T-helper 22 cell (primary cell): ENCODE measurements at regions not wholly inside any gene's neighbourhood (a gene's known extent, or its start where the extent isn't known, plus 50 kb on each side); places are given as distances from the start of the nearest gene placed in this dataset.

ENCODE experiments used
- DNase-seq: peaks from one replicate; pipeline ENCODE4 v3.0.0-alpha.2; 2020; ENCODE audit warnings: low read depth

DNA sequence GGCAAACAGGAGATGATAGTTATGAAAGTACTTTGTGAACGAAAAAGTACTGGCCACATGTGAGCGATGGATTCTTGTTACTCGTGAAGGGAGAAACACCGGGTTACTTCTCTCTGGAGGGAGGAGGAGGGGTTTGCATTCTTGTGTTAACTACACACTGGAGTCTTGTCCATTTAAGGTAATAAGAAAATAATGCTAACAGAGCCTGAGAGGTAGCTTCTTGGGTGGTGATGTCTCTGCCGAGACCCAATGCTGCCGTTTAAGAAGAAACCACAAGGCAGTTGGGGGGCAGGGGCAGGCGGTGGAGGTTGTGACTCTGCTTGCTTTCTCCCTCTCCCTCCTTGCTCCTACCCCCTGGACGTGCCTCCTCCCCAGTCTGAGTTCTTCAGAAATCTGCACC, 100.9 kb upstream of the ROPN1 start:
- no peak for DNase-seq

DNA sequence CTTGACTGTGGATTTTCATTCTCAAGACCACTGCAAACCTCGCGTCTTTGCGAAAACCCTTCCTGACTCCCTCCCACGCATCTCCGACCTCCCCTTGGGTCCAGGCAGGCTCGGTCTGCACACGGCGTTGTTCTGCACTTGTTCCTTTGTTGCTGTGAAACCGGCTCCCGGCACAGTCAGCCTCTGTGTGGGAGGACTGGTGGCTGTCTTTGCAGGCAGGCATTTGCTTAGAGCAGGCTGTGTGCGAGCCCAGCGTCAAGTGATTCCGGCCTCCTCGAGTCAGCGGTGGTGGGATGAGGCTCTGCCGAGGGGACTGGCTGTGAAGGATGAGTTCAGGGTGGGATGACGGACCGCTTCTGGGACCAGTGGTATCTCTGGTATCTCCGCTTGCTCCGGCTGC, 102.6 kb upstream of the ROPN1 start:
- DNase-seq = no peak

DNA sequence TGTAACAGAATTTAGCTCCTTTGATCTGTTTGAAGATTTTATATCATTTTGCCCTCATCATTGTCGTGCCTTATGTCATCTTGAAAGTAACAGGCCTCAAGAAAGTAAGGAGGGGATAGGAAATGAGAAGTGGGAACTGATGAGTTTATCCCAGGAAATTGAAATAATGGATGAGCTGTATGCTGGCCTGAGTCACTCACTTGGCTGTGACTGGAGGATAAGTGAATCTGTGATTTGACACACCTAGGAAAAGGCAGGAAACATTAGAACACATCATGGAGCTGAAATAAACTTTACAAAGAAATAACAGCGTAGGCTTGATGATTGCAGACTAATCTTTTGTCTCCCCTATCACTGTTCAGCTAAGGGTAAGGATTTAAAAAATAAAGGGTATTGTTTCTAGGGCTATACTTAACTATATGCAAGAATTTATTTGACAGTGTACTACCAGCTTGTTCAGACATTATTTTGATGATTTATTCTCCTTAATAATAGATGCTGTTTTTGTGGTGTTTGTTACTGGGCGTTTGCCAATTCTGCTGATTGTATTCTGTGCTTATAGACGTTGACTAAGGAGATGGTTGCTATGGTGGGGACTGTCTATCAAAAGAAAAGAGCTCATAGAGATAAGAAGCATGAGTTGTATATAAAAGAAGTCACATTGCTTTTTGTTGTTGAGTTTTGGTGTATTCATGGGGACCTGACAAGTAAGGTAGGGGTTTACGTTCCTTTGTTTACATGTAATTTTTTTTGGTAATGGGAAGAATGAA, 105.6 kb upstream of the ROPN1 start:
- DNase-seq = no peak

DNA sequence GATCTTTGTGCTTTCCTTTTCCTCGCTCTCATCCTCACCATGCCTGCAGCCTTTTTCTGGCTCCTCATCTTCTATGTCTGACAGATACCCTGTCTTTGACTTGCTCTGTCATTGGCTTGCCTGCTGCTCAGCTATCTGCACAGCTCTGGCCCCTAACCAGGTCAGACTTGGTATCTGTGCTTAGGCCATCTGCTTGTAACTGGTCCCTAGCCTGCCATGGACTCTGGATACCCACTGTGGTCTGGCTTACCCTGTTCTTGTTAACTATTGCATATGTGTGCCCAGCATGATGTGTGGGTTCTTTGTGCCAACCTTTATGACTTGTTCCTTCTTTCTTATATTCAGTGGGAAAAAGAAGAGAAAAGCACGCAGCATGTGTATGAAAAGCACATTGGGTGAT, 109.7 kb upstream of the ROPN1 start:
- no peak for DNase-seq

DNA sequence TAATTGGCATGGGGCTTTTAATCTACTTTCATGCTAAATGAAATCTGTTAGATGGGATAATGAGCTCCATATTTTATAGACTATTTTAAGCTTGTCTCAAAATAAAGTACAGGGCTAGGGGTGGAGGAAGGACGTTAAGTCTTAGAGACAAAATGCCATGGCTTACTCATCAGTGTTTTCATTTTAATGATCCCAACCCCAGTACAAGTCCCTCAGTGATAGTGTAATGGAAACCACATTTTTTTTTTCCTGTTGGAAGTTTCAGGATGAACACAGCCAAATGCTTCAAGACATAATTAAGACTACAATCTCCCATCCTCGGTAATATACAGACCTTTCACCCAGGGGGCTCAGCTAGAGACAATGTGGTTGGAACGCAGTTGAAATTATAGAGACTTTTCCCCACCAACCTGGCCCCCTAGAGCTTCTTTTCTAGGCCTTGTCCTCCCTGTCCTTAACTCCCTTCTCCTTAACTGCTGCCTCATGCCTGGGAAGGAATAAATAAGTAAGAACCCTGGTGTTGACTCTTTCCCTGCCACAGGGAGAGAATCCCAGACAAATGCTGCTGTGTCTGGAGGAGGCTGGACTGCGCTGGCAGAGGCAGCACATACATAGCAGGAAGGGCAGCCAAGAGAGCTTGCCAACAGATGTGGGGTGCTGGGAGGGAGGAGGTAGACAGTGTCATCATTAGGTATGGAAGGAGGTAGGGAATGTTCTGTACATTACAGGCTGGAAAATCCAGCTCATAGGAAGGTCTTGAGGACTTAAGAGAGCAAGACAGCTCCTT, 115.4 kb upstream of the ROPN1 start:
- DNase-seq = no peak

DNA sequence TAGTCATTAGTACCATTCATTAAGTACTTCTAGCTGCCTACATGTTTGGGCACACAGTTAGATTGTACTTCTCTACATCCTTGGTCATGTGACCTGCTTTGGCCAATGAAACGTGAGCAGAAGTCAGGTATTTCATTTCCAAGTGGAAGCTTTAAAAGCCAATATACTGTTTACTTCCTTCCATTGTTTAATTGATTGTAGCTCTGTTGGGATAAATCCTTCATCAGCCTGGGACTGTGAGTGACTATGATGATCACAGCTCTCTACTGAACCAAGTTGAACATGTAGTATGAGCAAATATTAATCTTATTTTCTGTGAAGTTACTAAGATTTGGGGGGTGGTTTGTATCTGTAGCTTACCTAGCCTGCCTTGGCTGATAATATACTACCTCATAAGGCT, 116.5 kb upstream of the ROPN1 start:
- DNase-seq = no peak

DNA sequence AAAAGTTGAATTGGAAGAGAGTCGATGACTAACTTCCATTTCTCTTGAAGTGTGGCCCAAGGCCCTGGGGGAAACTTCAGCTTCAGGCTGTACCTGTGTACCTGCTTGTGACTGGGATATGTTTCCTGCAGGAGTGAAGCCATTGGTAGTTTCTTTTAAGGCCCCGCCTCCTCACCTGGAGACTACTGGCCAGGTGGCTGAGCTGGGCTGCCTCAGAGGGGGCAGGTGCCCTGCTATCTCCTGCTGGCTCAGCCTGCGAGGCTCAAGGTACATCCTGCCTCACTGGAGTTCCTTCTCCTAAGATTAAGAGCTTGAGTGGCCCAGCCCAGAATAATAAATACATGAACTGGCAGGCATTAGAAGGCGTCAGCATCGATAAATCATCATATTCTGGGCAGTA, 121.6 kb upstream of the ROPN1 start:
- no peak for DNase-seq

DNA sequence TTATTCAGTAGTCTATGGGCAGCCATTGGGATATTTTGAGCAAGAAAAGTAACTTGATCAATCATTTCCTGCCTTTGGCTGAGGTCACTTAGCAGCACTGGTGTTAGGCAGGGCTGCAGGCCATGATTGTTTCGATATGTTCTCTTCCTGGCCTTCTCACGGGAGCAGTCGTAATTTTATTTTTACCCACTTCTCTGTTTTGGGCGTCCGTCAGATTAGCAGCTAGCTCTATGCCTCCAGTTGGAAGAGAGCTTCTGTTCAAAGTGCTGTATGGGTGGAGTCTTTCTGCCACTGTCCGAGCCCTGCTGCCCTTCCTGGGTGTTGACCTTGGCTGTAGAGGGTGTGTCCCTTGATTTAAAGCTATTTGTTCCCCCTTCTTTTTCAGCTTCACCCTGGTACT, 123.4 kb upstream of the ROPN1 start:
- no peak for DNase-seq

DNA sequence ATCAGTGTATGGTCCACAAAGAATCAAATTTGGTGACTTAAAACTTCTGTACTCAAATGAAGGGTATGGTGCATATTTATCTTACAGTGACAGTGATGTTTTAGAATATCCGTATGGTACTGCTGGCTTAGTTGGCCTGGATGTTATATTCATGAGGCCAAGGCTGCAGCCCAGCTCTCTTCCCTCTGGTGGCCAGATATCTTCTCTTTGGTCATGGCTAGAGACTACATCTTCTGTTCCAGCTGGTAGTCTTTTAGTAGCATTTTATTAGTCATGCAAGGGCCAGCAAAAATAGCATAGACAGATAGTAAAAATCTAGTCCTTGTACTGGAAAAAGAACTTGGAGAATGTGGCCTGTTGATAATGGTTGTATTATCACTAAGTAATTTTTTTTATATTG, 124.0 kb upstream of the ROPN1 start:
- DNase-seq = no peak

DNA sequence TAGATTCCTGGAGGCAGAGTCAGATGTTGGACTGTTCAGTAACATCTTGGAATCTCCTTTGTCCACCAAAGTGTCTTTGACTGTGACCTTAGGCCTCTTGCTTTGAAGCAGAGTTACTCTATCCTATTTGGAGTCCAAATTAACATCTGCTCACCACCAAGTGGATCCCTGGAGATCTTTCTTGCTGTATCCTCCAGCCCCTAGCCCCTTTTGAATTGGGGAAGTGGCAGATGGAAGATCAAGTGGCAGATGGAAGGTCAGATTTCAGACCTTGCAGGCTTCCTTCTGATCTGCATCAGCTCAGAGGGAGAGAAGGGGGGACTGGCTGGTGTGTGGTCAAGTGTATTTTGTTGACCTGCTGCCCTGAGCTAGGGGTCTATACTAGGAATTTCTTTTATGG, 125.0 kb upstream of the ROPN1 start:
- DNase-seq = no peak

DNA sequence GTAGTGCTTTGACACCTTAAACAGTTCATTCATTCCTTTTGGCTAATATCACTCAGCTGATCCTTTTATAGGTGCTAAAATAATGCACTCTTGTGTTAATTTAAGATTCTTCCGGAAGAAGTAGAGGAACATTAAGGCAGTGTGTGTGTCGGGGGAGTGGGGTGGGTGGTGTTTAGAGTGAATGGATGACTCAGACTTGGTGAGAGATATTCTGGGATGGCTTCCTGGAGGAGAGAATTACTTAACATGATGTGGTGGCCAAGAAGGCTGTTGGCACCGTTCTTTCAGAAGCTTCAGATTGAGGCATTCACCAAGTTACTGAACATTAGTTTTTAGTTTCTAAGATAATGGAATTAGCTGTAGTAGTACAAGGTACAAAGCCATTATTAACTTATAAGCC, 125.6 kb upstream of the ROPN1 start:
- DNase-seq = no peak

DNA sequence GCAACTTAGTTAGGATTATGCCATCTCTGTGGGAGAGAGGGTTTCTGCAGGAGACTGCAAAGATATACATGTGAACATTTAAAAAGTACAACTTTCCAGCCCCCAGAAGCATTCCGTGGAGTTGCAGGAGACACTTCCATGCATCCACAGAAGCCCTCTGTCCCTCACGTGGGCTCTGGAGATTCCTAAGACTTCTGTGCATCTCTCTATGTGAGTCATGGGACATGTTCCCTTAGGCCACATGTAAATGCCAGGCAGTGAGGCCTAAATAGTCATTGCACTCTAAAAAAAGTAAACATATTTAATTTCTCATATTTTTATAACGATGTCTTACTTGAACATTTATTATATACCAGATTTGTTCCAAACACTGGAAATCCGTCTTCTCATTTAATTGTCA, 126.5 kb upstream of the ROPN1 start:
- DNase-seq = no peak

DNA sequence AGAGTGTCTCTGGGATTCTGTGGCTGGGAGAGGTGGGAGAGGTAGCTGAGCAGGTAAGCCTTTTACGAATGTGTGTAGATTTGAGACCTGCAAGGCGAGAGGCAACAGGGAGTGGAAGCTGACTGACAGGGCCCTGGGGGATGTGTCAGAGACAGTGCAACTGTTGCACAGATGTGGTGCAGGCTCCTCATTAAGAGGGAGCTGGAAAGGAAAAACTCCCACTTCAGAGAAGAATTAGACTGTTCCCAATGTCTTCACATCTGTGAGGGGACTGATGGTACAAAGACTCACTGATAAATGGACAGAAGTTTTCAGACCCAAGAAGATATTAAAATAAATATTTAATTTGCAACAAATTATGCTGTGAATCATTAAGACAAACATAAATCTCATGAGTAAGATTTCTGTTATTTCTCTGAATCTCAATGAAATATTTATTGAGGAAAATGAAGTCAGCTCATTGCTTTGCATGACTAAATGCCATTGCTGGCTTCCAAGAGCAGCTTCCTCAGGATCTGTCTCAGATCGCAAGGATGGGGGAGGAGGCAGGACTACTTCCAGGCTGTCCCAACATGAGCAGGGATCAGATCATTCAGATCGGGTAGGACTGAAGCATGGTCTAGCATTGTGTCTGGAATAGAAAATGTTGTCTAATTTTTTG, 127.3 kb upstream of the ROPN1 start:
- no peak for DNase-seq

DNA sequence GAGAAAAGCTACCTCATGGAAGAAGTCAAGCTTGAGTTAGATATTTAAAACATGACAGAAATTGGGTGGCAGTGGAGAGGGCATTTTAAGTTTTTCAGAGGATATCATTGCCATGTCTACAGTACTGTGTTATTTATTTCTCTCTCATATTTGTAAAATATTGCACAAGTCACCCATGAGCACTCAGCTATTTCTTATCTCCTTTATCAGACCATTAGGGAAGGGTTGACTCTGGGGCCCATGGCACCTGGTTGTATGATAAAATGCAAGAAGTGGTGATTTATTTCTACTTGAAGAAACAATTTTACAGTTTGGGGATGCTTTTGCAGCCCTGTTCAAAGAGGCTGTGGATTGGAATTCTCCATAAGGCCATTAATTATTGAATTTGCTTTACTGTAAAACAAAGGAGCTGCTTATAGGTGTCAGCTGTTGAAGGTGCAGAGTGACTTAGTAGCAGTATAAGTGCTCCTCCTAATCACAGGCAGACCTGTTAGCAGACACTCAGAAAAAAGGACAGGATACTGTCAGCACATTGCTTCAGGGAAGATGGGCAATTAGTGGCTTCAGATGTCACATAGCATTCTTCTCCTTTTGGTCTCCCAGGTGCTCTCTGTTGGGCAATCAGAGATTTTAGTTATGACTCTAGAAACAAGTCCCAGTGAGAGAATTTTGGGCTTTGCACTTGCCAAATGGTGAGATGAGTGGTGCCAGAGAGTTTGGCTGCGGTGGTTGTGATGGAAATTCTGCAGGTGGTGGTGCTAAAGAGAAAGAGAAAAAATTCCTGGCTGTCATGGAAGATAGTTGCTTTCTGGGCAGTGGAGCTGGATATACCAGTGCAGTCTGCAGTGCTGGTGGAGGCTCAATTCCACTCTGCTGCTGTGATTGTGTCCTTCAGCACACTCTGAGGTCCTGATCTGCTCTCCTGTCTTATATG, 129.7 kb upstream of the ROPN1 start:
- no peak for DNase-seq

DNA sequence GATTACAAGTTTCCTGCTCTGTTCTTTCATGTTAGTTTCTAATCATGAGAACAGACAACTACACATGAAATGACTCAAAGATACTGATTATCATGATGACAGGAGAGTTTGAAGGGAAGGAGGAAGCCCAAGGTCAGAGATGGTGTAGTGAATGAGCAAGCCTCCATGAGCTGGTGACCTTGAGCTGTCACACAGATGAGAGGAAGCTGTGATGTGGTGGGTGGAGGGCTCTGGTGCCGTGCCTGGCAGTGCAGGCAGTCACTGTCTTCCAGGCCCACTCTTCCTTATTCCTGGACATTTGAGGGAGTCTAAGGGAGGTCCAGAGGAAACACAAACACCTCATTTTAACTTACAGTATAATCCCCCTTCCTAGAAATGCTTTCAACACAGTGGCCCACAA, 133.4 kb upstream of the ROPN1 start:
- DNase-seq = no peak

DNA sequence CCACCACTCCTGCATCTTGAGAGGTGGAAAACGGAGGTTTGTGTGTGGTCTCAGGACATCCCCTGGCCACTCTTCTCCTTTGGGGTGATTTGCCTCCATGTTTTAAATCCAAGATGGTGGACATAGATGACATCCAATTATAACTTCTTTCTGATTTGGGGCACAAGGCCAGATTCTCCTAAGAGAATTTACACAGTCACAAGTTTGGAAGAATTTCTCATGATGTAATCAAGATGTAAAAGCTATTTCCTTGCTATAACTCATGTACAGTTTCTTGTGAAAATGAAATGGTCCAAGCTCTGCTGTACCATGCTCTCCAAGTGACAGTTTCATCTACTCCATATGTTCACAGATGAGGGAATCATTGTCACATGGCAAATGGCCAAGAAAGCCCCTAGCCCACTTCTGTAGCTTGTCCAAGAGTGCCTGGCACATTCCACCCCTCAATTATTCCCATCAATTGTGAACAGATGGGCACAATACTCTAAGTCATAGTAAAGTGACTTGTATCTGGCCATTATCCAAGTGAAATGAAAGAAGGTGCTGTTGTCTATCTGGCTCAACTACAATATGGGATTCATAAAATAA, 134.6 kb upstream of the ROPN1 start:
- no peak for DNase-seq

DNA sequence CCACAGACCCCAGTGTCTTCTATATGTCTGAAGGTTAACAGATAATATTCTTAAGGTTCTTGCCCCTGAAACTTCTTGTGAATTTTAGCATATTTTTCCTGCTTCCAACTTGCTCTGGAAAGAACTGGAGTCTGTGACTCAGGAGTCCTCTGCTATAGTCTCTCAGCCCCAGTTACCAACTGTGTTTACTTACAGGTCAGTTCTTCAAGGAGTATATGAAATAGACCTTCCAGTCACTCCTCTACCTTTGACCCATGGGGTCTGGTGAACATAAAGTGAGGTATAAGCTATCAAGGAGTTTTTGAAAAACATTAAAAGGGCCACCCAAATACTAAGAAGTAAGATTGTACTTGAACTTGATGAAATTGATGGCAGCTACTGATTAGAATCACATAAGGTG, 139.2 kb upstream of the ROPN1 start:
- DNase-seq = no peak

DNA sequence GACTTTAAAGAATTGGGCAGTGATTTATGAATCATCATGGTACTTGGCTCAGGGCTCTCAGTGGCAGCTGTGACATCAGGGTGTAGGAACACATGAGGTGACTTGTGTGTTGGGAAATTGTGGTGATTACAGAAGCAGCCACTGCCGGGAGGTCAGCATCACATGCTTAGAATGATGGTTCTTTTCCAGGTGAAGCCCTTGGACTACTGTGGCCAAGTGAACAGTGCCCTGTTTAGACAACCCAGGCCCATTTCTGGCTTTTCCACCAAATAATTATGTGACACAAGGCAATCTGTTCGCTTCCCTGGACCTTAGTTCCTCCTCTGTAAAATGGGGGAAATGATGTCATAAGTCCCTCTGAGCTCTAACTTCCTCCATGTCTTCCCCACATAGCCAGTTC, 139.7 kb upstream of the ROPN1 start:
- no peak for DNase-seq

DNA sequence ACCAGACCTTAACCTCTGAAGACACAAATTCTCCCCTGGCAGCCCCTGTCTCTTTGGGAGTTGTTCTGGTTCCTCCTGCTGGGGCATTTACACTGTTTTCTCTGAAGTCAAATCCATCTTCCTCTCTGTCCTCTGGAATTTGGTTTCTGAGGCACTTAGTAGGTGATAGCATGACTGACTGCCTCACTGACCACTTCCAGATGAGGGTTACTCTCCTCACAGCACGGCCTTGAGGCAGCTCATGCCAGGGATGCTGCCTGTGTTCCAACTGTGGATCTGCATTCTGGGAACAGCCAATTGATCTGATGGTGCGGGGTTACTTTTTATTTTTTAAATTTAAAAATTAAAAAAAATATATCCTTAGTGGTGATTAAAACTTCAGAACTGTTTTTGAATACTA, 140.9 kb upstream of the ROPN1 start:
- DNase-seq = no peak

DNA sequence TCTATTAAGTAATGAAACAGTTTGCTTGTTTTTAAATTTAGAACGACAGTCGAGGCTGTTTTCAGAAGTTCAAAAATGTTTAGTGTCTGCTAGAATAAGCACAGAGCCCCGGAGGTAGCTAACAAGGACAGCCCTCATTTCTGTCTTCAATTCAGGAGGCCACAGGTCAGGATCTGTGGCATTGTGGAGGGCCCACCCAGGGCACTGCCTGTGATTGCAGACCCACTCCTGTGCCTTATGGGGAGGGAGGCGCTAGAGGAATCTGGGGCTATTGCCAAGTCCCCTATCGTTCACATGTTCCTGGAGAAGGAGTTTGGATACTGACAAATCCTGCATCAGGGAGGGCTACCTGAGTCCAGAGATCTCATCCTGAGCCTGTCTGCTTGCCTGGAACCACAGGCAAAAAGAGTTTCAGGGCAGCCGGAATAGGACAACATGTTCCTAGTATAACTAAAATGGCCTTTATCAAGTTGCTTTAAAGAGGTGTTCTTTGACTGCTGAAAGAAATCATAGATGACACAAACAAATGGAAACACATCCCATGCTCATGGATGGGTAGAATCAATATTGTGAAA, 141.5 kb upstream of the ROPN1 start:
- DNase-seq = no peak

DNA sequence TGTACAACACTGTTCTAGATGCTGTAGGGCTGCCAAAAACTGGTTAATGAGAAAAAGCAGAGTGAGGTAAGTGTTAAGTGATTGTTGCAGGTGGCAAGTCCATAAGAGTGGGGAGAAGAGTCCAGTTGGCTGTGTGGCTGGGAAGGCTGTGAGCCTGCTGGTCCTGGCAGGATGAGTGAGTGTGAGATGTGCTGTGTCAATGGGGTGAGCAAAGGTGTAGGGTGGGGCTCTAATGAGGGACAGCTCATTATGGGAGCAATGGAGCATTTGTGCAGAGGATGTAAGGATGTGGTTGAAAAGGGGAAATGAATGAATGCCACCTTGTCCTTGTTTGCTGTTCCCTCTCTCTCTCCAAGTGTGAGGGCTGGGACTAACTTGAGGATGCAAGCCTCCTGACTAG, 145.3 kb upstream of the ROPN1 start:
- DNase-seq = no peak
